HG02588 (cell line): ENCODE measurements at regions not wholly inside any gene's neighbourhood (a gene's known extent, or its start where the extent isn't known, plus 50 kb on each side); places are given as distances from the start of the nearest gene placed in this dataset.
"Not testable (repeated sequence)": the region's sequence is repeated elsewhere in the genome, so short reads cannot be mapped to it uniquely, and the experiment has no call there.

Source experiments
- ATAC-seq: cut with Tn5 transposase; IDR thresholded peaks from one replicate; pipeline ENCODE4 v1.9.1; 2021; ENCODE audit warnings: mild to moderate bottlenecking, moderate library complexity; ENCODE audit not compliant: unreplicated experiment

GRCh38 chr9:102405218-102405867, 589.8 kb upstream of the CYLC2 start:
- no peak for ATAC-seq

GRCh38 chr9:102403514-102403913, 591.6 kb upstream of the CYLC2 start:
- no peak for ATAC-seq

GRCh38 chr9:102398205-102398604, 596.9 kb upstream of the CYLC2 start:
- ATAC-seq = no peak

GRCh38 chr9:102385620-102386019, 609.5 kb upstream of the CYLC2 start:
- not testable (repeated sequence) for ATAC-seq

- ATAC-seq = no peak
Measured at GRCh38 chr9:102362470-102363132, 624.2 kb upstream of the GRIN3A start.

- ATAC-seq = no peak
Measured at GRCh38 chr9:102360846-102361245, 622.4 kb upstream of the GRIN3A start.

- ATAC-seq = no peak
Measured at GRCh38 chr9:102355982-102356381, 617.5 kb upstream of the GRIN3A start.

- ATAC-seq = no peak
Measured at GRCh38 chr9:102354041-102354440, 615.6 kb upstream of the GRIN3A start.

GRCh38 chr9:102337471-102337870, 599.0 kb upstream of the GRIN3A start:
- not testable (repeated sequence) for ATAC-seq

GRCh38 chr9:102309379-102309778, 570.9 kb upstream of the GRIN3A start:
- no peak for ATAC-seq

- ATAC-seq = no peak
Measured at GRCh38 chr9:102295188-102295587, 556.7 kb upstream of the GRIN3A start.

- ATAC-seq = no peak
Measured at GRCh38 chr9:102273952-102274351, 535.5 kb upstream of the GRIN3A start.

- ATAC-seq = no peak
Measured at GRCh38 chr9:102253099-102253498, 514.7 kb upstream of the GRIN3A start.

GRCh38 chr9:102244916-102245315, 506.5 kb upstream of the GRIN3A start:
- ATAC-seq = no peak

GRCh38 chr9:102237520-102237919, 499.1 kb upstream of the GRIN3A start:
- ATAC-seq = no peak

- no peak for ATAC-seq
Measured at GRCh38 chr9:102237094-102237493, 498.6 kb upstream of the GRIN3A start.

- ATAC-seq = not testable (repeated sequence)
Measured at GRCh38 chr9:102227416-102227815, 489.0 kb upstream of the GRIN3A start.

GRCh38 chr9:102225841-102226441, 487.5 kb upstream of the GRIN3A start:
- ATAC-seq = no peak

GRCh38 chr9:102223320-102224136, 485.1 kb upstream of the GRIN3A start:
- ATAC-seq = not testable (repeated sequence)

- ATAC-seq = no peak
Measured at GRCh38 chr9:102209176-102209575, 470.7 kb upstream of the GRIN3A start.

GRCh38 chr9:102206432-102206831, 468.0 kb upstream of the GRIN3A start:
- ATAC-seq = no peak
